ENCODE measurements at regions not wholly inside any gene's neighbourhood (a gene's known extent, or its start where the extent isn't known, plus 50 kb on each side); places are given as distances from the start of the nearest gene placed in this dataset.

DNA sequence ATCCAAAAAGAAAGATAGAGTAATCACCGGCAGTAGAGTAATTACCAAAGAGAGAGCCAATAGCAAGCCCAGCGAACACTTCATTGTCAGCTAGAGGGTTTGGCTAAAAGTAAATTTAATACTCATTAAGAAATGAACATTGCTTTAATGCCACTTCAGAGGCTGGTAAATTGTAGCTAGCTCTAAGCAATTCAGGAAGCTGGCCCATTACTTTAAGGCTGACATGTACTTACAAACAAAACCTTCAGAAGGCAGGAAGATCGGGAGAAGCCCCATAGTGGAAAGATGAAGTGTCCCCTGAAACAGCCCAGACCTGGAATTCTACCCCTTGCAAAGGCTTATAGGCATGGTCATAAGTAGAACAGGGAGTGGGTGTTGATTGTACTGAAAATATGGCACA is 396.6 kb upstream of the ID4 start:
- TF ChIP-seq RAD21 (IDR thresholded peaks at IDR 0.05 in 1 of 2, conservative IDR thresholded peaks at IDR 0.05 in 1 of 2; ENCODE audit: low read depth in 2 of 2, low read length in 2 of 2) (no peak), ZNF274 (IDR thresholded peaks at IDR 0.05; ENCODE audit: borderline replicate concordance, extremely low read depth, low read length) (no peak), POU5F1 (IDR thresholded peaks at IDR 0.05; ENCODE audit: low read depth, low read length) (no peak), SP1 (IDR thresholded peaks at IDR 0.05; ENCODE audit: low read depth, low read length) (no peak), SRF (IDR thresholded peaks at IDR 0.05; ENCODE audit: low read depth, low read length) (no peak), RXRA (IDR thresholded peaks at IDR 0.05; ENCODE audit: insufficient read depth, low read depth, low read length) (no peak), CTCF (IDR thresholded peaks at IDR 0.05; ENCODE audit: control extremely low read depth in 1 of 3, insufficient read depth in 1 of 3, low read depth in 1 of 3, low read length in 3 of 3) (no peak), CEBPB (IDR thresholded peaks at IDR 0.05; ENCODE audit: low read depth, low read length) (no peak)

Measured in H1 (cell line).